ENCODE measurements at regions not wholly inside any gene's neighbourhood (a gene's known extent, or its start where the extent isn't known, plus 50 kb on each side); places are given as distances from the start of the nearest gene placed in this dataset.

- H3K36me3 ChIP-seq (ENCODE audit: control insufficient read depth, insufficient read depth, low read length) = no peaks in the 10 kb centered on the region
- no peaks in the 10 kb centered on the region for H3K4me1 ChIP-seq (ENCODE audit: control insufficient read depth, insufficient read depth, low read length, poor library complexity, severe bottlenecking)
- H3K27ac ChIP-seq (ENCODE audit: insufficient read depth, low read length, poor library complexity, severe bottlenecking) = no peak overlapping the region
- DNase-seq = no peak
- H3K27me3 ChIP-seq (replicated peaks; ENCODE audit: control insufficient read depth, insufficient read depth, low read length, poor library complexity, severe bottlenecking) = no peaks in the 10 kb centered on the region
- H3K4me3 ChIP-seq (ENCODE audit: insufficient read depth, low read depth, low read length, poor library complexity, severe bottlenecking) = no peak overlapping the region
- H3K9me3 ChIP-seq (ENCODE audit: control insufficient read depth, low read length) = no peaks in the 10 kb centered on the region
Observed at GRCh38 chr2:8628179-8628865, 53.5 kb upstream of the ID2 start.

GRCh38 chr2:8628866-8629209, 53.0 kb upstream of the ID2 start:
- Histone ChIP-seq H3K4me3 (ENCODE audit: insufficient read depth, low read depth, low read length, poor library complexity, severe bottlenecking) (no peak overlapping the region), H3K27ac (ENCODE audit: insufficient read depth, low read length, poor library complexity, severe bottlenecking) (no peak overlapping the region), H3K36me3 (ENCODE audit: control insufficient read depth, insufficient read depth, low read length) (no peaks in the 10 kb centered on the region), H3K9me3 (ENCODE audit: control insufficient read depth, low read length) (no peaks in the 10 kb centered on the region), H3K27me3 (replicated peaks; ENCODE audit: control insufficient read depth, insufficient read depth, low read length, poor library complexity, severe bottlenecking) (no peaks in the 10 kb centered on the region), H3K4me1 (ENCODE audit: control insufficient read depth, insufficient read depth, low read length, poor library complexity, severe bottlenecking) (no peaks in the 10 kb centered on the region)
- no peak for DNase-seq

- Histone ChIP-seq H3K4me1 (ENCODE audit: control insufficient read depth, insufficient read depth, low read length, poor library complexity, severe bottlenecking) (no peaks in the 10 kb centered on the region), H3K4me3 (ENCODE audit: insufficient read depth, low read depth, low read length, poor library complexity, severe bottlenecking) (no peak overlapping the region), H3K9me3 (ENCODE audit: control insufficient read depth, low read length) (no peaks in the 10 kb centered on the region), H3K27ac (ENCODE audit: insufficient read depth, low read length, poor library complexity, severe bottlenecking) (no peak overlapping the region), H3K27me3 (replicated peaks; ENCODE audit: control insufficient read depth, insufficient read depth, low read length, poor library complexity, severe bottlenecking) (no peaks in the 10 kb centered on the region), H3K36me3 (ENCODE audit: control insufficient read depth, insufficient read depth, low read length) (no peaks in the 10 kb centered on the region)
- no peak for DNase-seq
Observed at GRCh38 chr2:8629402-8629801, 52.5 kb upstream of the ID2 start.

DNA sequence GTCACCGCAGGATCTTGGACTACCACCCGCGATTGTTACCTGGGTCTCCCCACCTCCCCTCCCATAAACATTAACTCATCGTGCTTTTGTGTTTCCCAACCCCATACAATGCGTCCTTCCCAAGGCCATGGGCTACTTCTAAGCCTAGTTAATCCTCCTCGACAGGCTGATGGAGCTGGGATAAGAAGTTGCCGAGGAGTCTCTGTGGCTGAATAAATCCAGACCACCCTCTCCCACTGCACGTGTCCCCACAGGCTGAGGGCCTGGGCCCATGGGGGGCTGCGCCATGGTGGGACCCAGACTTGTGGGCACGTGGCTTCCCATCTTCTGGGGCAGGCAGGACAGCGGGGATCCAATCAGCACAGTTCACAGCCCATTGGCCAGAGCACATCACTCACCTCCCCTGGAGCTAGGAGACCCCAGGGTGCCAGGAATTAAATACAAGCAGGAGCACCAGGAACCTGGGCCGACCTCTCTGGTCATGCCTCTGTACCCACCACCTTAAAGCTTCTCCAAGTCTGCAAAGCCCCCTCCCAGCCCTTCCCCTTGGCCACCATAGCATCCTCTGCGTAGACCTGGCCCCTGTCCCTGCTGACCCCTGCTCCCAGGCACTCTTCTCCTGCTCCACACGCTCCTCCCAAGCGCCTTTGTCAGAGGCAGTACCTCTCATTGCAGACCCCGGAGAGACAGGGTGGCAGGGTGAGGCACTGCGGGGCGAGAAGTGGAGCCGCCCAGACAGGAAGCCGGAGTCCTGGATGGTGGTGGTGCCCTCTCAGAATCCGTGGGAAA, 51.0 kb upstream of the ID2 start:
- no peak for DNase-seq
- no peak overlapping the region for H3K4me3 ChIP-seq (ENCODE audit: insufficient read depth, low read depth, low read length, poor library complexity, severe bottlenecking)
- no peaks in the 10 kb centered on the region for H3K4me1 ChIP-seq (ENCODE audit: control insufficient read depth, insufficient read depth, low read length, poor library complexity, severe bottlenecking)
- H3K9me3 ChIP-seq (ENCODE audit: control insufficient read depth, low read length) = no peaks in the 10 kb centered on the region
- H3K27ac ChIP-seq (ENCODE audit: insufficient read depth, low read length, poor library complexity, severe bottlenecking) = no peak overlapping the region
- H3K36me3 ChIP-seq (ENCODE audit: control insufficient read depth, insufficient read depth, low read length) = no peaks in the 10 kb centered on the region
- H3K27me3 ChIP-seq (replicated peaks; ENCODE audit: control insufficient read depth, insufficient read depth, low read length, poor library complexity, severe bottlenecking) = no peaks in the 10 kb centered on the region

- H3K9me3 ChIP-seq (ENCODE audit: control insufficient read depth, low read length) = no peaks in the 10 kb centered on the region
- no peaks in the 10 kb centered on the region for H3K36me3 ChIP-seq (ENCODE audit: control insufficient read depth, insufficient read depth, low read length)
- DNase-seq = no peak
- H3K4me3 ChIP-seq (ENCODE audit: insufficient read depth, low read depth, low read length, poor library complexity, severe bottlenecking) = no peak overlapping the region
- no peak overlapping the region for H3K27ac ChIP-seq (ENCODE audit: insufficient read depth, low read length, poor library complexity, severe bottlenecking)
- no peaks in the 10 kb centered on the region for H3K4me1 ChIP-seq (ENCODE audit: control insufficient read depth, insufficient read depth, low read length, poor library complexity, severe bottlenecking)
- no peaks in the 10 kb centered on the region for H3K27me3 ChIP-seq (replicated peaks; ENCODE audit: control insufficient read depth, insufficient read depth, low read length, poor library complexity, severe bottlenecking)
Observed at GRCh38 chr2:8631465-8632005, 50.3 kb upstream of the ID2 start.

Data from effector memory CD4-positive, alpha-beta T cell (primary cell).